ENCODE measurements at regions not wholly inside any gene's neighbourhood (a gene's known extent, or its start where the extent isn't known, plus 50 kb on each side); places are given as distances from the start of the nearest gene placed in this dataset.

GRCh38 chr2:236399409-236399808 lies 135.2 kb upstream of the ASB18 start:
- H3K27ac ChIP-seq (ENCODE audit: low read length in 2 of 2), result no peak overlapping the region
- H3K27me3 ChIP-seq (replicated peaks in 1 of 4; ENCODE audit: control extremely low read depth in 1 of 4, control insufficient read depth in 3 of 4, insufficient read depth in 4 of 4, low read length in 3 of 4), result peaks cover 0 to 4% (median 2%) of the 10 kb centered on the region in 4 experiments
- ChIA-PET CTCF (no interaction called here), POLR2A (no interaction called here)
- Mint-ChIP-seq H3K4me1 (peaks cover 18% of the 10 kb centered on the region), H3K27ac (no peak overlapping the region), H3K9me3 (ENCODE audit: insufficient read depth) (no peaks in the 10 kb centered on the region), H3K27me3 (no peaks in the 10 kb centered on the region), H3K4me3 (no peak overlapping the region)
- WGBS (ENCODE audit: insufficient coverage), result 95% methylated on average over 14 of the region's 15 CpGs
- no peaks in the 10 kb centered on the region for H3K36me3 ChIP-seq (replicated peaks in 1 of 2; ENCODE audit: control extremely low read depth in 1 of 2, control insufficient read depth in 1 of 2, extremely low read depth in 1 of 2, insufficient read depth in 2 of 2, low read length in 1 of 2)
- peaks cover 0 to 18% of the 10 kb centered on the region in 2 donors for H3K4me1 ChIP-seq (ENCODE audit: control insufficient read depth in 2 of 2, insufficient read depth in 2 of 2, low read length in 2 of 2)
- H4K20me1 ChIP-seq (ENCODE audit: control insufficient read depth, insufficient read depth, low read length, poor library complexity, severe bottlenecking), result no peaks in the 10 kb centered on the region
- no peak overlapping the region for H2AFZ ChIP-seq (ENCODE audit: insufficient read depth, low read depth, low read length, poor library complexity, severe bottlenecking)
- H3K9ac ChIP-seq (ENCODE audit: low read length), result no peak overlapping the region
- ATAC-seq (ENCODE audit: low read depth), result no peak
- H3K4me2 ChIP-seq (replicated peaks; ENCODE audit: low read depth, low read length, poor library complexity, severe bottlenecking), result no peak overlapping the region
- H3K4me3 ChIP-seq (ENCODE audit: control extremely low read depth in 1 of 5, extremely low read depth in 1 of 5, insufficient read depth in 1 of 5, low read depth in 2 of 5, low read length in 4 of 5), result no peak overlapping the region
- no peaks in the 10 kb centered on the region for H3K79me2 ChIP-seq (ENCODE audit: control insufficient read depth, insufficient read depth, low read length)
- H3K9me3 ChIP-seq (ENCODE audit: control extremely low read depth in 1 of 3, control insufficient read depth in 2 of 3, insufficient read depth in 1 of 3, low read length in 2 of 3), result no peaks in the 10 kb centered on the region
- TF ChIP-seq EZH2 (IDR thresholded peaks at IDR 0.05; ENCODE audit: borderline replicate concordance, insufficient read depth, low read depth, low read length, poor library complexity, severe bottlenecking) (no peak), CTCF (IDR thresholded peaks at IDR 0.05) (no peak)
- no peak for DNase-seq
- intact Hi-C loops (cut with micrococcal nuclease), result no loop called here

DNA sequence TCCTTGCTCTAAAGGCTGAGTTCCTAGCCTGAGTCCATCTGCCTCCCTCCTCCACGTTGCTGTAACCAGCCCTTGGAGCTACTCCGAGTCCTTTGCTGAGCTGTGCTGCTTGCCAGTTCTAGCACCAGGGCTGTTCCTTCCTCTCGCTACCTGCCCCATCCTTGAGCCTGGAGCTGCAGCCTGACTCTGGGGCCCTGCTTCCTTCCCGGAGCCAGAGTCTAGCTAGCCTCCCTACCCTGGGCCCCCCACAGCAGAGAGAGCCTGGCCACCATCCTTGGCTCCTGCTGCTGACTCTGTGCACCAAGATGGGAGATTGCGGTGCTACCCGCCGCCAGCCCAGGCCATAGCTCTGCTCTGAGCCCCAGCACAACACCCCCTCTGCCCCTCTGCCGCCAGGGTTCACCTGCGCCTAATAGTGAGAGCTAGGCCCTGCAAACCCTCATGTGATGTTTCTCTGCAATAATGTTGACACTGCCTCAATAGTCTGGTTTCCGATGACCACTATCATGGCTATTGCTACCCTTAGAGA lies 135.9 kb upstream of the ASB18 start:
- H3K4me1 Mint-ChIP-seq, result peaks cover 18% of the 10 kb centered on the region
- ChIA-PET CTCF (no interaction called here), POLR2A (no interaction called here)
- H3K4me3 Mint-ChIP-seq, result no peak overlapping the region
- Histone ChIP-seq H3K4me3 (ENCODE audit: control extremely low read depth in 1 of 5, extremely low read depth in 1 of 5, insufficient read depth in 1 of 5, low read depth in 2 of 5, low read length in 4 of 5) (no peak overlapping the region), H3K9ac (ENCODE audit: low read length) (no peak overlapping the region), H3K4me2 (replicated peaks; ENCODE audit: low read depth, low read length, poor library complexity, severe bottlenecking) (no peak overlapping the region), H3K9me3 (ENCODE audit: control extremely low read depth in 1 of 3, control insufficient read depth in 2 of 3, insufficient read depth in 1 of 3, low read length in 2 of 3) (no peaks in the 10 kb centered on the region), H3K27ac (ENCODE audit: low read length in 2 of 2) (no peak overlapping the region), H4K20me1 (ENCODE audit: control insufficient read depth, insufficient read depth, low read length, poor library complexity, severe bottlenecking) (no peaks in the 10 kb centered on the region), H2AFZ (ENCODE audit: insufficient read depth, low read depth, low read length, poor library complexity, severe bottlenecking) (no peak overlapping the region), H3K79me2 (ENCODE audit: control insufficient read depth, insufficient read depth, low read length) (no peaks in the 10 kb centered on the region), H3K4me1 (ENCODE audit: control insufficient read depth in 2 of 2, insufficient read depth in 2 of 2, low read length in 2 of 2) (peaks cover 0 to 18% of the 10 kb centered on the region in 2 donors), H3K27me3 (replicated peaks in 1 of 4; ENCODE audit: control extremely low read depth in 1 of 4, control insufficient read depth in 3 of 4, insufficient read depth in 4 of 4, low read length in 3 of 4) (peaks cover 0 to 4% (median 2%) of the 10 kb centered on the region in 4 experiments), H3K36me3 (replicated peaks in 1 of 2; ENCODE audit: control extremely low read depth in 1 of 2, control insufficient read depth in 1 of 2, extremely low read depth in 1 of 2, insufficient read depth in 2 of 2, low read length in 1 of 2) (no peaks in the 10 kb centered on the region)
- TF ChIP-seq CTCF (IDR thresholded peaks at IDR 0.05) (no peak), EZH2 (IDR thresholded peaks at IDR 0.05; ENCODE audit: borderline replicate concordance, insufficient read depth, low read depth, low read length, poor library complexity, severe bottlenecking) (no peak)
- no peaks in the 10 kb centered on the region for H3K9me3 Mint-ChIP-seq (ENCODE audit: insufficient read depth)
- no peak overlapping the region for H3K27ac Mint-ChIP-seq
- intact Hi-C loops (cut with micrococcal nuclease), result no loop called here
- DNase-seq (no peak), ATAC-seq (ENCODE audit: low read depth) (no peak)
- no peaks in the 10 kb centered on the region for H3K27me3 Mint-ChIP-seq
- 97% methylated on average over 10 of the region's 10 CpGs for WGBS (ENCODE audit: insufficient coverage)

Measured in B cell (primary cell).